ENCODE measurements at regions not wholly inside any gene's neighbourhood (a gene's known extent, or its start where the extent isn't known, plus 50 kb on each side); places are given as distances from the start of the nearest gene placed in this dataset.

GRCh38 chr1:239301251-239301650 is 85.1 kb upstream of the CHRM3 start:
- Histone ChIP-seq H3K9ac (ENCODE audit: low read depth in 1 of 2, low read length in 2 of 2) (no peak overlapping the region), H3K27me3 (ENCODE audit: control insufficient read depth in 1 of 2, insufficient read depth in 2 of 2, low read length in 2 of 2) (no peaks in the 10 kb centered on the region), H3K36me3 (ENCODE audit: control insufficient read depth in 1 of 2, insufficient read depth in 2 of 2, low read length in 2 of 2) (no peaks in the 10 kb centered on the region), H3K4me3 (ENCODE audit: low read depth in 1 of 2, low read length in 2 of 2) (no peak overlapping the region), H3K4me1 (ENCODE audit: control insufficient read depth in 1 of 2, insufficient read depth in 2 of 2, low read length in 2 of 2) (peaks cover 0 to under 1% of the 10 kb centered on the region in 2 donors), H3K27ac (ENCODE audit: low read depth, low read length) (no peak overlapping the region), H3K9me3 (ENCODE audit: control insufficient read depth in 1 of 2, low read length in 2 of 2) (no peaks in the 10 kb centered on the region)

GRCh38 chr1:239297910-239298309 is 88.5 kb upstream of the CHRM3 start:
- Histone ChIP-seq H3K4me3 (ENCODE audit: low read depth in 1 of 2, low read length in 2 of 2) (no peak overlapping the region), H3K27ac (ENCODE audit: low read depth, low read length) (no peak overlapping the region), H3K9me3 (ENCODE audit: control insufficient read depth in 1 of 2, low read length in 2 of 2) (no peaks in the 10 kb centered on the region), H3K27me3 (ENCODE audit: control insufficient read depth in 1 of 2, insufficient read depth in 2 of 2, low read length in 2 of 2) (no peaks in the 10 kb centered on the region), H3K36me3 (ENCODE audit: control insufficient read depth in 1 of 2, insufficient read depth in 2 of 2, low read length in 2 of 2) (no peaks in the 10 kb centered on the region), H3K4me1 (ENCODE audit: control insufficient read depth in 1 of 2, insufficient read depth in 2 of 2, low read length in 2 of 2) (peaks cover 0 to 4% of the 10 kb centered on the region in 2 donors), H3K9ac (ENCODE audit: low read depth in 1 of 2, low read length in 2 of 2) (no peak overlapping the region)

GRCh38 chr1:239293350-239294110 is 92.8 kb upstream of the CHRM3 start:
- H3K27ac ChIP-seq (ENCODE audit: low read depth, low read length): no peak overlapping the region
- no peaks in the 10 kb centered on the region for H3K36me3 ChIP-seq (ENCODE audit: control insufficient read depth in 1 of 2, insufficient read depth in 2 of 2, low read length in 2 of 2)
- H3K9ac ChIP-seq (ENCODE audit: low read depth in 1 of 2, low read length in 2 of 2): no peak overlapping the region
- peaks cover 0 to 4% of the 10 kb centered on the region in 2 donors for H3K4me1 ChIP-seq (ENCODE audit: control insufficient read depth in 1 of 2, insufficient read depth in 2 of 2, low read length in 2 of 2)
- no peaks in the 10 kb centered on the region for H3K27me3 ChIP-seq (ENCODE audit: control insufficient read depth in 1 of 2, insufficient read depth in 2 of 2, low read length in 2 of 2)
- H3K9me3 ChIP-seq (ENCODE audit: control insufficient read depth in 1 of 2, low read length in 2 of 2): no peaks in the 10 kb centered on the region
- no peak overlapping the region for H3K4me3 ChIP-seq (ENCODE audit: low read depth in 1 of 2, low read length in 2 of 2)

DNA sequence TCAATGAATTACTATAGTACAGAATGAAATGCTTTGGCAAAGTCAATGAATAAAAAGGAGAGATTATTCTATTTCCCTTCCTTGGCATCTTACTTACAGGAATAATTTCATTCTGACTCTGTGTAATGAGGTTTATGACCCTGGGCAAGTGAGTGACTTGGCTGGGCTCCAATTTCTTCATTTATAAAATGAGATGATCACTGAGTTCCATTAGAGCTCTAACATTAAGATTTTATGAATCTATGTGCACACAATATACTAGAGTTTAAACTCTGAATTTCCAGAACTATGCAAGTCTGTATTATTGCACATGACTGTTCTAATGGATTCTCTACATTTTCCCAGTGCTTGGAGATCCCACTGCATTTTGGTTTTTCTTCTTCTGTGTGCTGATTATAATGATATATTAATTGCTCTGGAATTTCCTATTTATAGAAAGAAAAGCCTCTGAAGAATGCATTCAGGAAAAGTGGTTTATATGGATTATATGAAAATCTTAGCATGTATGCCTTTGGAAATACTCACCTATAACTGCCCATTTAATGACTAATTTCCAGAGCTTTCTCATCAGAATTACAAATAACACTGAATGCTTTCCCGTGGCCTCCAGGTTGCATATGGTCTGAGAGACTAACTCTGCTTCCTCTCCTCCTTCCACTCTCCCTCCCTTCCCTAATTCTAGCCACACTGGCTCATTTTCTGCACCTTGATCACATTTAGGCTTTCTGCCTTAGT is 97.4 kb upstream of the CHRM3 start:
- Histone ChIP-seq H3K9ac (ENCODE audit: low read depth in 1 of 2, low read length in 2 of 2) (no peak overlapping the region), H3K9me3 (ENCODE audit: control insufficient read depth in 1 of 2, low read length in 2 of 2) (no peaks in the 10 kb centered on the region), H3K4me3 (ENCODE audit: low read depth in 1 of 2, low read length in 2 of 2) (no peak overlapping the region), H3K27me3 (ENCODE audit: control insufficient read depth in 1 of 2, insufficient read depth in 2 of 2, low read length in 2 of 2) (no peaks in the 10 kb centered on the region), H3K36me3 (ENCODE audit: control insufficient read depth in 1 of 2, insufficient read depth in 2 of 2, low read length in 2 of 2) (no peaks in the 10 kb centered on the region), H3K27ac (ENCODE audit: low read depth, low read length) (no peak overlapping the region), H3K4me1 (ENCODE audit: control insufficient read depth in 1 of 2, insufficient read depth in 2 of 2, low read length in 2 of 2) (no peaks in the 10 kb centered on the region)

- no peak overlapping the region for H3K9ac ChIP-seq (ENCODE audit: low read depth in 1 of 2, low read length in 2 of 2)
- no peaks in the 10 kb centered on the region for H3K4me1 ChIP-seq (ENCODE audit: control insufficient read depth in 1 of 2, insufficient read depth in 2 of 2, low read length in 2 of 2)
Measured at GRCh38 chr1:239287296-239287695, 99.1 kb upstream of the CHRM3 start.

DNA sequence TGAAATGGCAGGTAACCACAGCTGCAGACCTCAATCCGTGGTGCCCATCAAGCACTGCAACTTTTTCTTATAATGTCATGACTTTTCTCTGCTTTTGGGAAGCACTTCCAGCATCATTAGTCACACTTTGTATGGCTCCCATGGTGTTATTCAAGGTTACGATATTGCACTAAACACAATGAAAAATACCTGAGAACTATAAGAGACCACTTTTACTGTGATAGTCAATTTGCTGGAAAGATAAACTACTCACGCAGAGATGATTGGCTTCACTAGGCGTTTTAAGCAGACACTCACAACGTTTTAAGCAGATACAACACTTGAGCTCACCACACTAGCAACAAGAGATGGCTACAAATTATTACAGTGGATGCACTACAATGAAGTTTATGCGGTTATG is 103.2 kb upstream of the CHRM3 start:
- Histone ChIP-seq H3K27ac (ENCODE audit: low read depth, low read length) (no peak overlapping the region), H3K36me3 (ENCODE audit: control insufficient read depth in 1 of 2, insufficient read depth in 2 of 2, low read length in 2 of 2) (no peaks in the 10 kb centered on the region), H3K27me3 (ENCODE audit: control insufficient read depth in 1 of 2, insufficient read depth in 2 of 2, low read length in 2 of 2) (no peaks in the 10 kb centered on the region), H3K4me1 (ENCODE audit: control insufficient read depth in 1 of 2, insufficient read depth in 2 of 2, low read length in 2 of 2) (no peaks in the 10 kb centered on the region), H3K4me3 (ENCODE audit: low read depth in 1 of 2, low read length in 2 of 2) (no peak overlapping the region), H3K9me3 (ENCODE audit: control insufficient read depth in 1 of 2, low read length in 2 of 2) (no peaks in the 10 kb centered on the region), H3K9ac (ENCODE audit: low read depth in 1 of 2, low read length in 2 of 2) (no peak overlapping the region)

More at GRCh38 chr1:239287296-239287695, 99.1 kb upstream of the CHRM3 start:
- no peaks in the 10 kb centered on the region for H3K9me3 ChIP-seq (ENCODE audit: control insufficient read depth in 1 of 2, low read length in 2 of 2)
- no peaks in the 10 kb centered on the region for H3K27me3 ChIP-seq (ENCODE audit: control insufficient read depth in 1 of 2, insufficient read depth in 2 of 2, low read length in 2 of 2)
- H3K4me3 ChIP-seq (ENCODE audit: low read depth in 1 of 2, low read length in 2 of 2): no peak overlapping the region
- H3K27ac ChIP-seq (ENCODE audit: low read depth, low read length): no peak overlapping the region
- no peaks in the 10 kb centered on the region for H3K36me3 ChIP-seq (ENCODE audit: control insufficient read depth in 1 of 2, insufficient read depth in 2 of 2, low read length in 2 of 2)

- Histone ChIP-seq H3K4me1 (ENCODE audit: control insufficient read depth in 1 of 2, insufficient read depth in 2 of 2, low read length in 2 of 2) (no peaks in the 10 kb centered on the region), H3K27ac (ENCODE audit: low read depth, low read length) (no peak overlapping the region), H3K9me3 (ENCODE audit: control insufficient read depth in 1 of 2, low read length in 2 of 2) (no peaks in the 10 kb centered on the region), H3K36me3 (ENCODE audit: control insufficient read depth in 1 of 2, insufficient read depth in 2 of 2, low read length in 2 of 2) (no peaks in the 10 kb centered on the region), H3K27me3 (ENCODE audit: control insufficient read depth in 1 of 2, insufficient read depth in 2 of 2, low read length in 2 of 2) (no peaks in the 10 kb centered on the region), H3K9ac (ENCODE audit: low read depth in 1 of 2, low read length in 2 of 2) (no peak overlapping the region), H3K4me3 (ENCODE audit: low read depth in 1 of 2, low read length in 2 of 2) (no peak overlapping the region)
Measured at GRCh38 chr1:239282411-239282810, 104.0 kb upstream of the CHRM3 start.

- Histone ChIP-seq H3K9me3 (ENCODE audit: control insufficient read depth in 1 of 2, low read length in 2 of 2) (no peaks in the 10 kb centered on the region), H3K36me3 (ENCODE audit: control insufficient read depth in 1 of 2, insufficient read depth in 2 of 2, low read length in 2 of 2) (no peaks in the 10 kb centered on the region), H3K4me3 (ENCODE audit: low read depth in 1 of 2, low read length in 2 of 2) (no peak overlapping the region), H3K4me1 (ENCODE audit: control insufficient read depth in 1 of 2, insufficient read depth in 2 of 2, low read length in 2 of 2) (no peaks in the 10 kb centered on the region), H3K27ac (ENCODE audit: low read depth, low read length) (no peak overlapping the region), H3K27me3 (ENCODE audit: control insufficient read depth in 1 of 2, insufficient read depth in 2 of 2, low read length in 2 of 2) (no peaks in the 10 kb centered on the region), H3K9ac (ENCODE audit: low read depth in 1 of 2, low read length in 2 of 2) (no peak overlapping the region)
Measured at GRCh38 chr1:239276051-239276450, 110.3 kb upstream of the CHRM3 start.

GRCh38 chr1:239274242-239274830 is 112.0 kb upstream of the CHRM3 start:
- no peak overlapping the region for H3K9ac ChIP-seq (ENCODE audit: low read depth in 1 of 2, low read length in 2 of 2)

GRCh38 chr1:239270509-239270908 is 115.9 kb upstream of the CHRM3 start:
- no peaks in the 10 kb centered on the region for H3K27me3 ChIP-seq (ENCODE audit: control insufficient read depth in 1 of 2, insufficient read depth in 2 of 2, low read length in 2 of 2)
- H3K27ac ChIP-seq (ENCODE audit: low read depth, low read length): no peak overlapping the region
- H3K9ac ChIP-seq (ENCODE audit: low read depth in 1 of 2, low read length in 2 of 2): no peak overlapping the region
- no peaks in the 10 kb centered on the region for H3K9me3 ChIP-seq (ENCODE audit: control insufficient read depth in 1 of 2, low read length in 2 of 2)
- H3K4me1 ChIP-seq (ENCODE audit: control insufficient read depth in 1 of 2, insufficient read depth in 2 of 2, low read length in 2 of 2): no peaks in the 10 kb centered on the region
- no peaks in the 10 kb centered on the region for H3K36me3 ChIP-seq (ENCODE audit: control insufficient read depth in 1 of 2, insufficient read depth in 2 of 2, low read length in 2 of 2)
- H3K4me3 ChIP-seq (ENCODE audit: low read depth in 1 of 2, low read length in 2 of 2): no peak overlapping the region

More at GRCh38 chr1:239274242-239274830, 112.0 kb upstream of the CHRM3 start:
- Histone ChIP-seq H3K4me3 (ENCODE audit: low read depth in 1 of 2, low read length in 2 of 2) (no peak overlapping the region), H3K4me1 (ENCODE audit: control insufficient read depth in 1 of 2, insufficient read depth in 2 of 2, low read length in 2 of 2) (no peaks in the 10 kb centered on the region), H3K27ac (ENCODE audit: low read depth, low read length) (no peak overlapping the region), H3K27me3 (ENCODE audit: control insufficient read depth in 1 of 2, insufficient read depth in 2 of 2, low read length in 2 of 2) (no peaks in the 10 kb centered on the region), H3K36me3 (ENCODE audit: control insufficient read depth in 1 of 2, insufficient read depth in 2 of 2, low read length in 2 of 2) (no peaks in the 10 kb centered on the region), H3K9me3 (ENCODE audit: control insufficient read depth in 1 of 2, low read length in 2 of 2) (no peaks in the 10 kb centered on the region)
